IMR-90 (cell line): ENCODE measurements at regions not wholly inside any gene's neighbourhood (a gene's known extent, or its start where the extent isn't known, plus 50 kb on each side); places are given as distances from the start of the nearest gene placed in this dataset.

Experiments used
- ATAC-seq: fragments of 200-7000 bp; cut with Tn5 transposase; 2 replicates; pipeline ENCODE4 v1.9.1; 2020; ENCODE audit warnings: low read depth, mild to moderate bottlenecking, moderate library complexity
- BruUV-seq: library from RNA; stranded (reverse); fragments of 400-500 nt; replicated peaks from 2 replicates; lab custom pipeline; 2021; lab: Mats Ljungman, UMichigan
- CTCF ChIA-PET: fragments of 300-600 bp; formaldehyde crosslinking; extraction: SDS; loops from one replicate; lab custom pipeline; 2021; ENCODE audit warnings: antibody characterized with exemption; lab: Yijun Ruan, JAX
- POLR2A ChIA-PET: fragments of 300-600 bp; sonication (Branson Sonifier 250); formaldehyde crosslinking; loops from one replicate; lab custom pipeline; 2022; ENCODE audit warnings: antibody characterized with exemption; ENCODE audit not compliant: unreplicated experiment; lab: Charles Lee
- DNase-seq: peaks from one replicate; pipeline ENCODE4 v3.0.0; 2013
- H2AFZ ChIP-seq: replicated peaks from 2 replicates; pipeline ENCODE3; 2013; ENCODE audit warnings: low read length, mild to moderate bottlenecking; ENCODE audit not compliant: poor library complexity
- H2AK5ac ChIP-seq: 2 replicates; pipeline ENCODE4 v1.6.1; 2013; ENCODE audit warnings: low read depth, low read length, inconsistent platforms
- H2AK9ac ChIP-seq: replicated peaks from 2 replicates; pipeline ENCODE3; 2013; ENCODE audit warnings: mild to moderate bottlenecking, low read depth, low read length, moderate library complexity; ENCODE audit not compliant: poor library complexity
- H2BK120ac ChIP-seq: 2 replicates; pipeline ENCODE4 v1.6.1; 2013; ENCODE audit warnings: low read depth, low read length, inconsistent platforms
- H2BK15ac ChIP-seq: 3 replicates; pipeline ENCODE4 v1.6.1; 2013; ENCODE audit warnings: low read depth, low read length, inconsistent platforms
- H2BK20ac ChIP-seq: 2 replicates; pipeline ENCODE4 v1.6.1; 2013; ENCODE audit warnings: low read depth, mild to moderate bottlenecking, inconsistent platforms, low read length, moderate library complexity
- H2BK5ac ChIP-seq: 2 replicates; pipeline ENCODE4 v1.6.1; 2013; ENCODE audit warnings: mild to moderate bottlenecking, low read depth, low read length, inconsistent platforms; ENCODE audit not compliant: poor library complexity, severe bottlenecking
- H3K14ac ChIP-seq: replicated peaks from 2 replicates; pipeline ENCODE4 v1.6.1; 2013; ENCODE audit warnings: low read depth, low read length, inconsistent platforms
- H3K18ac ChIP-seq: 2 replicates; pipeline ENCODE4 v1.6.1; 2013; ENCODE audit warnings: low read depth, low read length, control low read depth
- H3K23ac ChIP-seq: 2 replicates; pipeline ENCODE4 v1.6.1; 2013; ENCODE audit warnings: low read depth, low read length, inconsistent platforms
- H3K27ac ChIP-seq: 2 replicates; pipeline ENCODE4 v1.5.1; 2013; ENCODE audit warnings: mild to moderate bottlenecking, control low read depth, low read length; ENCODE audit not compliant: insufficient read depth
- H3K27me3 ChIP-seq: 2 replicates; pipeline ENCODE4 v1.6.1; 2013; ENCODE audit warnings: low read length; ENCODE audit not compliant: control insufficient read depth, insufficient read depth
- H3K36me3 ChIP-seq: 2 replicates; pipeline ENCODE4 v1.6.1; 2013; ENCODE audit warnings: low read length, mixed read lengths; ENCODE audit not compliant: control insufficient read depth, insufficient read depth
- H3K4ac ChIP-seq: 2 replicates; pipeline ENCODE4 v1.6.1; 2013; ENCODE audit warnings: low read depth, low read length, inconsistent platforms
- H3K4me1 ChIP-seq: 2 replicates; pipeline ENCODE4 v1.6.1; 2013; ENCODE audit warnings: low read length, mixed read lengths; ENCODE audit not compliant: control insufficient read depth, insufficient read depth
- H3K4me2 ChIP-seq: 2 replicates; pipeline ENCODE4 v1.6.1; 2013; ENCODE audit warnings: low read depth, mild to moderate bottlenecking, control low read depth, low read length, moderate library complexity
- H3K4me3 ChIP-seq: 2 replicates; pipeline ENCODE4 v1.5.1; 2013; ENCODE audit warnings: low read depth, mild to moderate bottlenecking, control low read depth, low read length, moderate library complexity; ENCODE audit not compliant: insufficient read depth
- H3K56ac ChIP-seq: 2 replicates; pipeline ENCODE4 v1.6.1; 2013; ENCODE audit warnings: low read length, inconsistent platforms; ENCODE audit not compliant: insufficient read depth; ENCODE audit errors: extremely low read depth
- H3K79me1 ChIP-seq, 2 experiments: 2 replicates each; pipeline ENCODE4 v1.6.1; 2013; ENCODE audit warnings: low read length in 2 of 2, inconsistent platforms in 1 of 2, low read depth in 1 of 2
- H3K9ac ChIP-seq: 2 replicates; pipeline ENCODE4 v1.6.1; 2013; ENCODE audit warnings: low read depth, low read length, control low read depth
- H3K9me1 ChIP-seq: 2 replicates; pipeline ENCODE4 v1.6.1; 2013; ENCODE audit warnings: low read length, inconsistent platforms; ENCODE audit not compliant: insufficient read depth
- H3K9me3 ChIP-seq: 2 replicates; pipeline ENCODE4 v1.6.1; 2013; ENCODE audit warnings: low read length; ENCODE audit not compliant: control insufficient read depth, insufficient read depth
- H4K20me1 ChIP-seq: 2 replicates; pipeline ENCODE4 v1.6.1; 2013; ENCODE audit warnings: low read length, inconsistent platforms; ENCODE audit not compliant: insufficient read depth
- H4K5ac ChIP-seq: 2 replicates; pipeline ENCODE4 v1.6.1; 2013; ENCODE audit warnings: mild to moderate bottlenecking, low read depth, low read length, control low read depth
- H4K8ac ChIP-seq, 2 experiments: 2 replicates each; pipeline ENCODE4 v1.6.1; 2013; ENCODE audit warnings: low read depth in 2 of 2, low read length in 2 of 2, control low read depth in 1 of 2, inconsistent platforms in 1 of 2
- H4K91ac ChIP-seq: 2 replicates; pipeline ENCODE4 v1.6.1; 2013; ENCODE audit warnings: low read depth, low read length, inconsistent platforms; ENCODE audit not compliant: insufficient read depth
- BHLHE40 ChIP-seq: fragments of 150-350 bp; IDR thresholded peaks from 2 replicates; pipeline ENCODE4 v1.6.1; 2016; ENCODE audit warnings: mild to moderate bottlenecking, low read depth, low read length
- CEBPB ChIP-seq: IDR thresholded peaks from 2 replicates; pipeline ENCODE4 v1.6.1; 2012; ENCODE audit warnings: low read depth, low read length, improper control_type of control experiment
- CHD1 ChIP-seq: IDR thresholded peaks from 2 replicates; pipeline ENCODE4 v1.6.1; 2012; ENCODE audit warnings: low read depth, low read length, improper control_type of control experiment
- CTCF ChIP-seq: conservative IDR thresholded peaks from 2 replicates; pipeline ENCODE4 v1.5.1; 2012; ENCODE audit warnings: mild to moderate bottlenecking, low read depth, low read length, improper control_type of control experiment
- ELK1 ChIP-seq: fragments of 150-350 bp; IDR thresholded peaks from 2 replicates; pipeline ENCODE4 v1.6.1; 2016; ENCODE audit warnings: low read depth, mild to moderate bottlenecking, low read length, moderate library complexity, borderline replicate concordance
- FOS ChIP-seq: fragments of 150-350 bp; IDR thresholded peaks from 2 replicates; pipeline ENCODE4 v1.6.1; 2016; ENCODE audit warnings: low read depth, low read length
- POLR2A ChIP-seq: IDR thresholded peaks from 2 replicates; pipeline ENCODE4 v1.6.1; 2012; ENCODE audit warnings: mild to moderate bottlenecking, low read depth, low read length
- RCOR1 ChIP-seq: IDR thresholded peaks from 2 replicates; pipeline ENCODE4 v1.6.1; 2012; ENCODE audit warnings: mild to moderate bottlenecking, low read length, improper control_type of control experiment; ENCODE audit not compliant: insufficient replicate concordance
- RFX5 ChIP-seq: IDR thresholded peaks from 2 replicates; pipeline ENCODE4 v1.8.0; 2012; ENCODE audit warnings: low read depth, mild to moderate bottlenecking, low read length, moderate library complexity
- USF2 ChIP-seq: fragments of 150-350 bp; IDR thresholded peaks from 2 replicates; pipeline ENCODE4 v1.6.1; 2017; ENCODE audit warnings: mild to moderate bottlenecking, antibody characterized with exemption, low read length, low read depth
- WGBS, 2 experiments: methylation state at CpG; one replicate each; pipeline versions ENCODE4 v1.1.5 to v1.1.7; 2013; ENCODE audit warnings: missing lambda C conversion rate in 2 of 2; ENCODE audit not compliant: insufficient read length in 1 of 2; ENCODE audit errors: extremely low coverage in 2 of 2; 5-methylcytosine and 5-hydroxymethylcytosine counted together
- dilution Hi-C: fragments of 300-500 bp; cut with HindIII; formaldehyde crosslinking; loops from one replicate; pipeline ENCODE4 v1.14.3; 2018; ENCODE audit warnings: low sequenced_read_pairs; ENCODE audit not compliant: unreplicated experiment
- in situ Hi-C: fragments of 300-500 bp; cut with MboI; formaldehyde crosslinking; loops from 3 replicates; pipeline ENCODE4 v1.14.3; 2019; ENCODE audit warnings: low sequenced_read_pairs, inconsistent platforms, mixed read lengths
- intact Hi-C: fragments of 100-400 bp; cut with micrococcal nuclease; formaldehyde crosslinking; loops from 2 replicates; pipeline ENCODE4 v1.10.0; 2022

GRCh38 chr13:111489301-111489700, 168.9 kb downstream of the TEX29 start:
- H4K8ac ChIP-seq = no peak overlapping the region
- DNase-seq = no peak
- H2BK120ac ChIP-seq = no peak overlapping the region
- no peak overlapping the region for H3K23ac ChIP-seq
- H3K4me3 ChIP-seq = no peak overlapping the region
- H3K9me3 ChIP-seq = peaks cover 34% of the 10 kb centered on the region
- H3K27ac ChIP-seq = no peak overlapping the region
- H3K4me1 ChIP-seq = no peaks in the 10 kb centered on the region
- no peak overlapping the region for H4K5ac ChIP-seq
- WGBS, 2 experiments = no CpG with 5 or more reads among the region's 8 CpGs
- no peak for TF ChIP-seq CTCF
- TF ChIP-seq CHD1 = no peak
- TF ChIP-seq BHLHE40 = no peak
- no peak for TF ChIP-seq POLR2A
- TF ChIP-seq CEBPB = no peak
- no peak for TF ChIP-seq USF2
- TF ChIP-seq ELK1 = no peak
- no peak for TF ChIP-seq RCOR1
- TF ChIP-seq FOS = no peak
- TF ChIP-seq RFX5 = no peak
- no peak overlapping the region for H3K14ac ChIP-seq
- in situ Hi-C loops (no loop called here), intact Hi-C loops (no loop called here), dilution Hi-C loops (no loop called here)
- H3K27me3 ChIP-seq = no peaks in the 10 kb centered on the region
- no peak overlapping the region for H4K91ac ChIP-seq
- no peak overlapping the region for H2AFZ ChIP-seq
- H3K79me1 ChIP-seq = no peaks in the 10 kb centered on the region
- no peak overlapping the region for H2BK20ac ChIP-seq
- no peak overlapping the region for H2BK5ac ChIP-seq
- no peaks in the 10 kb centered on the region for H4K20me1 ChIP-seq
- no peak for ATAC-seq
- no peak overlapping the region for H2BK15ac ChIP-seq
- H2AK5ac ChIP-seq = no peak overlapping the region
- no peak overlapping the region for H3K4ac ChIP-seq
- H3K9me1 ChIP-seq = no peaks in the 10 kb centered on the region
- no peak overlapping the region for H3K56ac ChIP-seq
- H3K9ac ChIP-seq = no peak overlapping the region
- H2AK9ac ChIP-seq = no peak overlapping the region
- no peak overlapping the region for H3K4me2 ChIP-seq
- H3K18ac ChIP-seq = no peak overlapping the region
- ChIA-PET CTCF (interaction anchor here (0.6 kb wide), 1 partner anchor 1142 kb away, joined by 4 read pairs; no protein-coding TSS in a partner anchor), POLR2A (no interaction called here)
- H3K36me3 ChIP-seq = no peaks in the 10 kb centered on the region
- BruUV-seq = no TSS peak
